Stomach (tissue), 4 donors: ENCODE measurements at regions not wholly inside any gene's neighbourhood (a gene's known extent, or its start where the extent isn't known, plus 50 kb on each side); places are given as distances from the start of the nearest gene placed in this dataset.

Experiments
- CTCF ChIP-seq, 7 experiments: fragments of 450-650 bp in 4 of 7; fragments of 200-600 bp in 3 of 7; sonication (generic) in 3 of 7; IDR thresholded peaks; one replicate each; pipeline ENCODE4 v1.5.1; 2016 to 2019; ENCODE audit warnings: antibody characterized with exemption in 7 of 7, control low read depth in 2 of 7, mild to moderate bottlenecking in 1 of 7
- EP300 ChIP-seq: sonication (generic); formaldehyde crosslinking; IDR thresholded peaks from one replicate; pipeline ENCODE4 v1.6.1; 2017; ENCODE audit warnings: antibody characterized with exemption

- no peak for TF ChIP-seq CTCF (IDR thresholded peaks at IDR 0.05)
- no peak for TF ChIP-seq EP300
Observed at GRCh38 chr17:69814031-69814430, 261.0 kb upstream of the KCNJ16 start.
